Vagina (tissue), 2 donors: ENCODE measurements at regions not wholly inside any gene's neighbourhood (a gene's known extent, or its start where the extent isn't known, plus 50 kb on each side); places are given as distances from the start of the nearest gene placed in this dataset.

ENCODE experiments used
- DNase-seq, 2 donors: peaks; one replicate each; pipeline ENCODE4 v3.0.0-alpha.2; 2017; ENCODE audit errors: extremely low spot score in 2 of 2
- H3K27ac ChIP-seq: fragments of 200-600 bp; sonication (generic); one replicate; pipeline ENCODE4 v1.5.1; 2019
- H3K27me3 ChIP-seq: fragments of 200-600 bp; sonication (generic); one replicate; pipeline ENCODE4 v1.5.1; 2019
- H3K36me3 ChIP-seq, 2 donors: fragments of 200-600 bp; sonication (generic); one replicate each; pipeline ENCODE4 v1.5.1; 2017 to 2019
- H3K4me1 ChIP-seq: fragments of 200-600 bp; sonication (generic); one replicate; pipeline ENCODE4 v1.5.1; 2019
- H3K4me3 ChIP-seq, 2 donors: fragments of 200-600 bp; sonication (generic); 1 replicate in 1 of 2; 2 replicates in 1 of 2; pipeline ENCODE4 v1.5.1; 2016 to 2019
- H3K9me3 ChIP-seq: fragments of 200-600 bp; sonication (generic); one replicate; pipeline ENCODE4 v1.5.1; 2019
- POLR2A ChIP-seq, 2 donors: fragments of 450-650 bp; IDR thresholded peaks; one replicate each; pipeline ENCODE4 v1.6.1; 2017; ENCODE audit warnings: antibody characterized with exemption in 2 of 2, mild to moderate bottlenecking in 2 of 2, moderate library complexity in 2 of 2
- POLR2AphosphoS5 ChIP-seq, 2 donors: sonication (generic); formaldehyde crosslinking; IDR thresholded peaks; one replicate each; pipeline ENCODE4 v1.9.0; 2017; ENCODE audit warnings: antibody characterized with exemption in 2 of 2, mild to moderate bottlenecking in 2 of 2, low read depth in 1 of 2; ENCODE audit not compliant: insufficient read depth in 1 of 2
- intact Hi-C: fragments of 100-400 bp; cut with DNase I; formaldehyde crosslinking; loops from one replicate; pipeline ENCODE4 v1.15.1; 2023
- TF ChIP-seq, protein P1 (sequence below), 3 experiments: fragments of 450-650 bp in 2 of 3; fragments of 200-600 bp in 1 of 3; sonication (generic) in 1 of 3; IDR thresholded peaks; one replicate each; pipeline ENCODE4 v1.5.1; 2017 to 2019; ENCODE audit warnings: antibody characterized with exemption in 3 of 3, mild to moderate bottlenecking in 2 of 3, moderate library complexity in 2 of 3

DNA sequence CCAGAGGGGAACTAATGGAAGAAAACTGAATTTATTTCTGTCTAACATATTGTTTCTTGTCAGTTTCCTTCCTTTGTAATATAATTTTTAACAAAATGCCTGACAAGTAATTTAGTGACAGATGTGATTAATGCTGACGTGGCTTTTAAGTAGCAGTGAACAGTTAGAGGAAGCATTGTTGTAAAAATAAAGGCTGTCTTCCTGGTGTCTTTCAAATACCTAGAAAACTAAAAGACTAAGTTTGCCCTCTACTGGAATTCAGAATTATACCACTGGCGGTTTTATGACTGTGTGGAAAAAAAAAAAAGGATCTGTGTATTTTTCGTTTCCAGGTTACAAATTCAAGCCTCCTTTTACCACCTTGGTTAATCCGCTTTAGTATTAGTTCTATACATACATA, 217.1 kb upstream of the DPP6 start:
- TF ChIP-seq, protein P1, sequence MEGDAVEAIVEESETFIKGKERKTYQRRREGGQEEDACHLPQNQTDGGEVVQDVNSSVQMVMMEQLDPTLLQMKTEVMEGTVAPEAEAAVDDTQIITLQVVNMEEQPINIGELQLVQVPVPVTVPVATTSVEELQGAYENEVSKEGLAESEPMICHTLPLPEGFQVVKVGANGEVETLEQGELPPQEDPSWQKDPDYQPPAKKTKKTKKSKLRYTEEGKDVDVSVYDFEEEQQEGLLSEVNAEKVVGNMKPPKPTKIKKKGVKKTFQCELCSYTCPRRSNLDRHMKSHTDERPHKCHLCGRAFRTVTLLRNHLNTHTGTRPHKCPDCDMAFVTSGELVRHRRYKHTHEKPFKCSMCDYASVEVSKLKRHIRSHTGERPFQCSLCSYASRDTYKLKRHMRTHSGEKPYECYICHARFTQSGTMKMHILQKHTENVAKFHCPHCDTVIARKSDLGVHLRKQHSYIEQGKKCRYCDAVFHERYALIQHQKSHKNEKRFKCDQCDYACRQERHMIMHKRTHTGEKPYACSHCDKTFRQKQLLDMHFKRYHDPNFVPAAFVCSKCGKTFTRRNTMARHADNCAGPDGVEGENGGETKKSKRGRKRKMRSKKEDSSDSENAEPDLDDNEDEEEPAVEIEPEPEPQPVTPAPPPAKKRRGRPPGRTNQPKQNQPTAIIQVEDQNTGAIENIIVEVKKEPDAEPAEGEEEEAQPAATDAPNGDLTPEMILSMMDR (IDR thresholded peaks at IDR 0.05), result no peak
- TF ChIP-seq POLR2AphosphoS5 (IDR thresholded peaks at IDR 0.05; ENCODE audit: insufficient read depth in 1 of 2, low read depth in 1 of 2) (no peak), POLR2A (IDR thresholded peaks at IDR 0.05) (no peak)
- H3K9me3 ChIP-seq, result no peaks in the 10 kb centered on the region
- intact Hi-C loops, result no loop called here
- H3K27me3 ChIP-seq, result no peaks in the 10 kb centered on the region
- no peak overlapping the region for H3K4me3 ChIP-seq
- no peaks in the 10 kb centered on the region for H3K4me1 ChIP-seq
- no peak overlapping the region for H3K27ac ChIP-seq
- no peak for DNase-seq
- no peaks in the 10 kb centered on the region for H3K36me3 ChIP-seq

- TF ChIP-seq POLR2A (IDR thresholded peaks at IDR 0.05), result no peak
- TF ChIP-seq POLR2AphosphoS5 (IDR thresholded peaks at IDR 0.05; ENCODE audit: insufficient read depth in 1 of 2, low read depth in 1 of 2), result no peak
- TF ChIP-seq, protein P1 (IDR thresholded peaks at IDR 0.05), result no peak
- Histone ChIP-seq H3K36me3 (no peaks in the 10 kb centered on the region), H3K27ac (no peak overlapping the region), H3K4me3 (no peak overlapping the region), H3K27me3 (no peaks in the 10 kb centered on the region), H3K9me3 (no peaks in the 10 kb centered on the region), H3K4me1 (no peaks in the 10 kb centered on the region)
- DNase-seq, result no peak
- intact Hi-C loops, result no loop called here
Observed at GRCh38 chr7:153835712-153836265, 216.4 kb upstream of the DPP6 start.

GRCh38 chr7:153838591-153838990, 213.6 kb upstream of the DPP6 start:
- Histone ChIP-seq H3K27ac (no peak overlapping the region), H3K4me3 (no peak overlapping the region), H3K27me3 (no peaks in the 10 kb centered on the region), H3K4me1 (no peaks in the 10 kb centered on the region), H3K36me3 (no peaks in the 10 kb centered on the region), H3K9me3 (no peaks in the 10 kb centered on the region)
- no peak for TF ChIP-seq POLR2AphosphoS5 (IDR thresholded peaks at IDR 0.05; ENCODE audit: insufficient read depth in 1 of 2, low read depth in 1 of 2)
- no peak for TF ChIP-seq POLR2A (IDR thresholded peaks at IDR 0.05)
- TF ChIP-seq, protein P1 (IDR thresholded peaks at IDR 0.05), result no peak
- intact Hi-C loops, result no loop called here
- DNase-seq, result no peak

- H3K36me3 ChIP-seq, result no peaks in the 10 kb centered on the region
- intact Hi-C loops, result no loop called here
- no peaks in the 10 kb centered on the region for H3K27me3 ChIP-seq
- no peak overlapping the region for H3K4me3 ChIP-seq
- no peaks in the 10 kb centered on the region for H3K9me3 ChIP-seq
- no peaks in the 10 kb centered on the region for H3K4me1 ChIP-seq
- no peak for DNase-seq
- TF ChIP-seq, protein P1 (IDR thresholded peaks at IDR 0.05), result no peak
- no peak for TF ChIP-seq POLR2AphosphoS5 (IDR thresholded peaks at IDR 0.05; ENCODE audit: insufficient read depth in 1 of 2, low read depth in 1 of 2)
- no peak for TF ChIP-seq POLR2A (IDR thresholded peaks at IDR 0.05)
- no peak overlapping the region for H3K27ac ChIP-seq
Observed at GRCh38 chr7:153840861-153841260, 211.3 kb upstream of the DPP6 start.

- H3K27me3 ChIP-seq, result no peaks in the 10 kb centered on the region
- no peak for DNase-seq
- H3K4me1 ChIP-seq, result no peaks in the 10 kb centered on the region
- no peaks in the 10 kb centered on the region for H3K9me3 ChIP-seq
- no peak overlapping the region for H3K27ac ChIP-seq
- intact Hi-C loops, result no loop called here
- no peaks in the 10 kb centered on the region for H3K36me3 ChIP-seq
- no peak overlapping the region for H3K4me3 ChIP-seq
- TF ChIP-seq, protein P1 (IDR thresholded peaks at IDR 0.05), result no peak
- TF ChIP-seq POLR2AphosphoS5 (IDR thresholded peaks at IDR 0.05; ENCODE audit: insufficient read depth in 1 of 2, low read depth in 1 of 2) (no peak), POLR2A (IDR thresholded peaks at IDR 0.05) (no peak)
Observed at GRCh38 chr7:153847828-153848227, 204.4 kb upstream of the DPP6 start.
